HAP-1 (cell line): ENCODE measurements at regions not wholly inside any gene's neighbourhood (a gene's known extent, or its start where the extent isn't known, plus 50 kb on each side); places are given as distances from the start of the nearest gene placed in this dataset.

Experiments used
- DNase-seq, 2 experiments: peaks; one replicate each; pipeline ENCODE4 v3.0.0-alpha.2; 2016 to 2020; ENCODE audit warnings: low spot score in 2 of 2
- H3K27me3 ChIP-seq: fragments of 250-450 bp; sonication (Bioruptor Pico); 2 replicates; pipeline ENCODE4 v1.5.1; 2020; ENCODE audit warnings: low read depth, mild to moderate bottlenecking, moderate library complexity
- H3K36me3 ChIP-seq: fragments of 250-450 bp; sonication (Bioruptor Pico); replicated peaks from 2 replicates; pipeline ENCODE4 v1.5.1; 2020; ENCODE audit warnings: mild to moderate bottlenecking
- H3K4me1 ChIP-seq: fragments of 250-450 bp; sonication (Bioruptor Pico); 2 replicates; pipeline ENCODE4 v1.5.1; 2020; ENCODE audit warnings: mild to moderate bottlenecking
- H3K4me3 ChIP-seq: fragments of 250-450 bp; sonication (Bioruptor Pico); 2 replicates; pipeline ENCODE4 v1.5.1; 2020; ENCODE audit warnings: mild to moderate bottlenecking, moderate library complexity
- H3K9me3 ChIP-seq: fragments of 250-450 bp; sonication (Bioruptor Pico); 2 replicates; pipeline ENCODE4 v1.5.1; 2020; ENCODE audit warnings: mild to moderate bottlenecking, moderate library complexity
- in situ Hi-C: fragments of 300-500 bp; cut with MboI; formaldehyde crosslinking; loops from 3 replicates; pipeline ENCODE4 v1.14.3; 2020; ENCODE audit warnings: low sequenced_read_pairs, inconsistent platforms, mixed read lengths

DNA sequence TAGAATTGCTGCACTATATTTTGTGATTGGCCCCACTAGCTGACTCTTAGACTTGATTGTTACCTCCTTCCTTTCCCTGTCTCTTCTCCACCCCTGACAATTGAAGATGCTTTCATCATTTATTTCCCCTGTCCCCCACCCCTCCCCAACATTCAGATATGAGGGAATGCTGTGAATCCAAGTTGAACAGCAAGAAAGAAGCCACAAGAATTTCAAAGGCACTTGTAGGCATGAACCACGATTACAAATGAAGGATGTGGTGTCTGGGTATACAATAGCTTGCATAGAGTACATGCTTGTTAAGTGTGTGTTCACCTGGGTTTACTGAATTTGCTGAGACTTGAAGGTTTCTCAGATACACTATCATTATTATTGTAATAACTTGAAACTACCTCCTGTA lies 78.3 kb upstream of the TRIO start:
- Histone ChIP-seq H3K9me3 (no peaks in the 10 kb centered on the region), H3K27me3 (0 out of 2 replicates have a peak, but pooled peaks cover 4% of the 10 kb centered on the region), H3K36me3 (no peaks in the 10 kb centered on the region), H3K4me1 (no peaks in the 10 kb centered on the region), H3K4me3 (no peak overlapping the region)
- DNase-seq, result no peak
- in situ Hi-C loops, result no loop called here

GRCh38 chr5:14063691-14064090 lies 79.5 kb upstream of the TRIO start:
- no peaks in the 10 kb centered on the region for H3K4me1 ChIP-seq
- in situ Hi-C loops, result no loop called here
- H3K9me3 ChIP-seq, result no peaks in the 10 kb centered on the region
- no peak overlapping the region for H3K4me3 ChIP-seq
- 0 out of 2 replicates have a peak, but pooled peaks cover 4% of the 10 kb centered on the region for H3K27me3 ChIP-seq
- H3K36me3 ChIP-seq, result no peaks in the 10 kb centered on the region
- no peak for DNase-seq

DNA sequence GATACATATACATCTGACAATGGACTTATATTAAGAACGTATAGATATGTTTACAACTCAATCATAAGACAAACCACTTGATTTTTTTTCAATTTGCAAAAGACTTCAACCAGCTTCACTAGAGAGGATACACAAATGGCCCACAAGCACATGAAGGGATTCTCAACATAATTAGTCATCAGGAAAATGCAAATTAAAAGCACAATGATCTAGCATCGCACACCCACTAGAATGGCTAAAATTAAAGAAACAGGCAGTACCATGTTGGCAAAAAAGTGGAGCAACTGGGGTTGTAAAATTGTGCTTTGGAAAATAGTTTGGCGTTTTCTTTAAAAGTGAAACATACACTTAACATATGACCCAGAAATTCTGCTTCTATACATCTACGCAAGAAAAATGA lies 80.0 kb upstream of the TRIO start:
- 0 out of 2 replicates have a peak, but pooled peaks cover 4% of the 10 kb centered on the region for H3K27me3 ChIP-seq
- no peaks in the 10 kb centered on the region for H3K4me1 ChIP-seq
- in situ Hi-C loops, result no loop called here
- H3K9me3 ChIP-seq, result no peaks in the 10 kb centered on the region
- no peak for DNase-seq
- no peaks in the 10 kb centered on the region for H3K36me3 ChIP-seq
- H3K4me3 ChIP-seq, result no peak overlapping the region

DNA sequence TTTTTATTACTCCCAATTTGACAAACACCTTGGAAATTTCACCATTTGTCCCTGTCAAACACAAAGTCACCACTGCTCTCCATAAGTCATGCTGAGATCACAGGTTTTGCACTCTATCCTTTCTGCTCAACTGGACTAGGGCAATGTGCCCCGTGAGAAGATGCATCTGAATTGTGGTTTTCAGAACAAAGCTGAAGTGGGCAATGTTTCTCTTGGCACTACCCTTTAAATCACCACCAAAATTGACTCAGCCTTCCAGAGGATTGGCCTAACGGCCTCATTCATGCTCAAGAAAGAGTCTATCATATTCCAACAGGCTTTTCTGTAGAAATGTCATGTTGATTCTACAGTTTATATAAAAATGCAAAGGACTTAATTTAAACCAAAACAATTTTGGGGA lies 81.0 kb upstream of the TRIO start:
- Histone ChIP-seq H3K4me3 (no peak overlapping the region), H3K4me1 (no peaks in the 10 kb centered on the region), H3K9me3 (no peaks in the 10 kb centered on the region), H3K27me3 (0 out of 2 replicates have a peak, but pooled peaks cover 4% of the 10 kb centered on the region), H3K36me3 (no peaks in the 10 kb centered on the region)
- in situ Hi-C loops, result no loop called here
- DNase-seq, result no peak

DNA sequence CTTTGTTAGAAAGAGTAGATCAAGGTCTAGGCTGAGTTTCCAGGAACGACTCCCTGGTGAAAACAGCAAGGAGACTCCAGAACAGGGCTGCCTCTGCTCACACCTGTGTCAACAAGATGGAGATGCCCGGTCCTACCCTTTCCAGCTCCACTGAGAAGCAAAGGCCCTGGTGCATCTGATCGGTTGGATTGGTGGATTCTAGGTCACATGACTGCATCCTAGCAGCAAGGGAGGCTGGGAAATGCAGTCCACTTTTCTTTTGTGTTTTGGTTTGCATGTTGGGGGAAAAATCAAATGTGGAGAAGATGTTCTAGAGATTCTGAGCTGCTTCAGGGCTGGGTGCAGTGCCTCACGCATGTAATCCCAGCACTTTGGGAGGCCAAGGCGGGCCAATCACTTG lies 82.0 kb upstream of the TRIO start:
- Histone ChIP-seq H3K4me3 (no peak overlapping the region), H3K27me3 (0 out of 2 replicates have a peak, but pooled peaks cover 4% of the 10 kb centered on the region), H3K36me3 (no peaks in the 10 kb centered on the region), H3K4me1 (no peaks in the 10 kb centered on the region), H3K9me3 (no peaks in the 10 kb centered on the region)
- DNase-seq, result no peak
- in situ Hi-C loops, result no loop called here

- Histone ChIP-seq H3K9me3 (no peaks in the 10 kb centered on the region), H3K4me1 (no peaks in the 10 kb centered on the region), H3K4me3 (no peak overlapping the region), H3K36me3 (no peaks in the 10 kb centered on the region), H3K27me3 (no peaks in the 10 kb centered on the region)
- in situ Hi-C loops, result no loop called here
- DNase-seq, result no peak
These were observed 82.9 kb upstream of the TRIO start for GRCh38 chr5:14060218-14060617.

- in situ Hi-C loops, result no loop called here
These were observed 83.3 kb upstream of the TRIO start for GRCh38 chr5:14059810-14060209.

DNA sequence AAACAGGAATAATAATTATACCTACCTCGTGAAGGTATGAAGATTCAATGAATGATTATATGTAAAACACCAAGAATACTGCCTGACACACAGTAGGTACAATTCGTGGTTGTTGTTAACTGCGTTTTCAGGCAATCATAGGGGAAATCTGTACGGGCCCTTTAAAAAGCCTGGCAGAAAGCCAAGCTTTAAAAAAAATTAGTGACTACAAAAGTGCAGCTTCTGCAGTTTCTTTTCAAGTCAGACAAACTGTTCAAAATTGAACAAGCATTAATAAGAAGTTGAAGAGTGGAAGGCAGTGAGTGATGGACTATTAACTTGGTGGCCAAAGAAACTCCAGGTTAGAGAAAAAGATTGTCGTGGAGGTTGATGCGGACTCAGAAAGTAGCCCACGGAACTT lies 85.9 kb upstream of the TRIO start:
- Histone ChIP-seq H3K9me3 (no peaks in the 10 kb centered on the region), H3K4me3 (no peak overlapping the region), H3K4me1 (no peaks in the 10 kb centered on the region), H3K27me3 (no peaks in the 10 kb centered on the region), H3K36me3 (no peaks in the 10 kb centered on the region)
- DNase-seq, result no peak
- in situ Hi-C loops, result no loop called here

More at GRCh38 chr5:14059810-14060209, 83.3 kb upstream of the TRIO start:
- no peak for DNase-seq
- H3K4me1 ChIP-seq, result no peaks in the 10 kb centered on the region
- no peaks in the 10 kb centered on the region for H3K9me3 ChIP-seq
- H3K36me3 ChIP-seq, result no peaks in the 10 kb centered on the region
- no peaks in the 10 kb centered on the region for H3K27me3 ChIP-seq
- no peak overlapping the region for H3K4me3 ChIP-seq

GRCh38 chr5:14056039-14056438 lies 87.1 kb upstream of the TRIO start:
- no peaks in the 10 kb centered on the region for H3K4me1 ChIP-seq
- in situ Hi-C loops, result no loop called here
- H3K9me3 ChIP-seq, result no peaks in the 10 kb centered on the region
- no peaks in the 10 kb centered on the region for H3K36me3 ChIP-seq
- no peak for DNase-seq
- no peak overlapping the region for H3K4me3 ChIP-seq
- no peaks in the 10 kb centered on the region for H3K27me3 ChIP-seq

DNA sequence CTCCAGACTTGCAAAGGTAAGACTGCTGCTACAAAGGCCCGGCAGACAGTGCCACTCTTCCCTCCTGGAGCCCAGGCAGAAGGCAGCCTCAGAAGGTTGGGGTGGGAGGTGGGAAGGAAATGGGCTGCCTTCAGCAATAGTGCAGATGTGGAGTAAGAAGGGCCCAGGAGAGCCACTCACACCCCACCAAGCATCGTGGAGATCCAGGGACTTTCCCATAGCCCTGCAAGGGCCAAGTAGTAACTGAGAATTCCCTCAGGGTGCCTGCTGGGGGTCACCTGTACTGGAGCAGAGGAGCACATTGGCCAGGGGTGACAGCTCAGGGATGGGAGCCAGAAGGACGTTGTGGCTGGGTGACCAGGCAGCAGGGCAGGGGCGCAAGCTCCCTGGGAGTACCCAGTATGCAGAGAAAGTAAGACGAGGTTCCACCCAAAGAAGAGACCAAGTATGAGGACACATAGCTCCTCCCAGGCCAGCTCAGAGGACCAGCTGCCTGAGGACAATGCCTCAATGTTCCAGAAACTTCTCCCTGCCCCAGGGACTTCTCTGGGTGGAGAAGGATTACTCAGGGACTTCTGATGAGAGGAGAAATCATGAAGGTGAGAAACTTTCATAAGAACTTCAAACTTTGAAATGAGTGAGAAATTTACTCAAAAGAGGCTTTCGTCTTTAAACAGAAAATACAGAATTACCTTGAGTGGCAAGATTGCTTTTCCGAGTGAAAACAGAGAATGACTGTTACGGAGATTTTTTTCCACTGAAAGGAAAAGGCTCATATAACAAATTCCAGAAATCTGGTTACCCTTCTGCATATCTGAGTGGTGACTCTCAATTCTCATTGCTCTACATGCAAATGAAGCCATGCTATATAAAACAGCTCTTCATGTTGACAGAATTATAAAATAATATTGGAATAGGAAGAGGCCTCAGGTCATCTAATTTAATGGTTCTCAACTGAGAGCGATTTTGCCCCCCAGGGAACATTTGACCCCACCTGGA lies 87.9 kb upstream of the TRIO start:
- Histone ChIP-seq H3K27me3 (no peaks in the 10 kb centered on the region), H3K36me3 (no peaks in the 10 kb centered on the region), H3K4me3 (no peak overlapping the region), H3K4me1 (no peaks in the 10 kb centered on the region), H3K9me3 (no peaks in the 10 kb centered on the region)
- in situ Hi-C loops, result no loop called here
- no peak for DNase-seq

DNA sequence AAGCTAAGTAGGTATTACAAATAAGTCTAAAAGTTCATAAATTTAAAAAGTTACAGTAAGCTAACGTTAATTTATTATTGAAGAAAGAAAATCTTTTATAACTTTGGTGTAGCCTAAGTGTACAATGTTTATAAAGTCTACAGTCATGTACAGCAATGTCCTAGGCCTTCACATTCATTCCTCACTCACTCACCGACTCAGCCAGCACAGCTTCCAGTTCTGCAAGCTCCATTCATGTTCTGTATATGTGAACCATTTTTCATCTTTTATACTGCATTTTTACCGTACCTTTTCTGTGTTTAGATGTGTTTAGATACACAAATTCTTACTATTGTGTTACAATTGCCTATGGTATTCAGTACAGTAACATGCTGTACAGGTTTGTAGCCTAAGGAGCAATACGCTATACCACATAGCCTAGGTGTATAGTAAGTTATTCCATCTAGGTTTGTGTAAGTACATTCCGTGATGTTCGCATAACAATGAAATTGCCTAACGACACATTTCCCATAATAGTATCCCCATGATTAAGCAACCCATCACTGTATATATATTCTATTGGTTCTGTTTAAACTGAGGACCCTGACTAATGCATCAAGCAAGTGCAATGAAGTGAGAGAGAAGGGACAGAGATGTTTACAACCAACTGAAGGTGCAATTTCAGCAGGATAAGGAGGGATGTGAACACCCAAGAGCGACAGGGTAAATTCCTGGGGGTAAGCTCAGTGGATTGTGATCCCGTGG lies 88.9 kb upstream of the TRIO start:
- in situ Hi-C loops, result no loop called here
- Histone ChIP-seq H3K4me3 (no peak overlapping the region), H3K27me3 (0 out of 2 replicates have a peak, but pooled peaks cover 2% of the 10 kb centered on the region), H3K4me1 (no peaks in the 10 kb centered on the region), H3K36me3 (no peaks in the 10 kb centered on the region), H3K9me3 (no peaks in the 10 kb centered on the region)
- DNase-seq, result no peak

- Histone ChIP-seq H3K27me3 (0 out of 2 replicates have a peak, but pooled peaks cover 2% of the 10 kb centered on the region), H3K36me3 (no peaks in the 10 kb centered on the region), H3K4me1 (no peaks in the 10 kb centered on the region), H3K9me3 (no peaks in the 10 kb centered on the region), H3K4me3 (no peak overlapping the region)
- in situ Hi-C loops, result no loop called here
- no peak for DNase-seq
These were observed 92.3 kb upstream of the TRIO start for GRCh38 chr5:14050821-14051220.

DNA sequence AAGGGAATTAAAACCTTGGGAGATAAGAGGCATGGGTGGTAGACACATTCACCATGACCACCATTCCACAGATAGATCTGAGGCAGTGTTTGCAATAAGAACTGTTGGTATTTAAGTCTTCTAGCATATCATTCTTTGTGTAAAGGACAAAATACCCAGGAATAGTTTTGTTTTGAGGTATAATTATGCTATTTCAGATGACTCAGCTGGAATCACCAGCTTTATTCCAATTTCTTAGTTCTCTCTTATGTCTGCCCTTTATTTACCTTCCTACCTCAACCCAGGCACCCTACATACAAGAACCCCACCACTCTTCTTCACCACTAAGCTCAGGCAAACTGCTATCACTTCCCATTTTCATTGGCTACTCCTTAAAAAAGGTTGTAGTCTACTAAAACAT lies 94.7 kb upstream of the TRIO start:
- H3K27me3 ChIP-seq, result 0 out of 2 replicates have a peak, but pooled peaks cover 2% of the 10 kb centered on the region
- DNase-seq, result no peak
- in situ Hi-C loops, result no loop called here

More for the DNA sequence above, 94.7 kb upstream of the TRIO start:
- no peaks in the 10 kb centered on the region for H3K36me3 ChIP-seq
- H3K4me1 ChIP-seq, result no peaks in the 10 kb centered on the region
- H3K4me3 ChIP-seq, result no peak overlapping the region
- no peaks in the 10 kb centered on the region for H3K9me3 ChIP-seq
